K562 (cell line): ENCODE measurements at regions not wholly inside any gene's neighbourhood (a gene's known extent, or its start where the extent isn't known, plus 50 kb on each side); places are given as distances from the start of the nearest gene placed in this dataset.

Experiments used
- BCL6 ChIP-seq: fragments of 250-450 bp; sonication (Bioruptor Pico); IDR thresholded peaks from 2 replicates; pipeline ENCODE4 v1.4.0; 2020
- BRCA1 ChIP-seq, 2 experiments: fragments of 450-650 bp in 1 of 2; sonication (generic) in 1 of 2; formaldehyde crosslinking in 1 of 2; IDR thresholded peaks; 2 replicates each; pipeline versions ENCODE4 v1.5.0 to v1.6.1; 2017 to 2020; ENCODE audit warnings: mild to moderate bottlenecking in 1 of 2, missing genetic modification reagents in 1 of 2
- CEBPB ChIP-seq: fragments of 450-650 bp; IDR thresholded peaks from 2 replicates; pipeline ENCODE4 v1.6.1; 2016; ENCODE audit warnings: missing genetic modification characterization, missing compliant biosample characterization
- CREB3 ChIP-seq: fragments of 450-650 bp; conservative IDR thresholded peaks from 2 replicates; pipeline ENCODE4 v1.6.1; 2016; ENCODE audit warnings: missing genetic modification characterization, low read depth, mild to moderate bottlenecking, missing compliant biosample characterization, moderate library complexity
- KLF13 ChIP-seq: fragments of 450-650 bp; IDR thresholded peaks from 2 replicates; pipeline ENCODE4 v1.6.1; 2016; ENCODE audit warnings: missing genetic modification characterization, low read depth, mild to moderate bottlenecking, missing compliant biosample characterization, moderate library complexity, borderline replicate concordance
- NR4A1 ChIP-seq, 2 experiments: fragments of 250-450 bp in 1 of 2; fragments of 450-650 bp in 1 of 2; sonication (Bioruptor Pico) in 1 of 2; IDR thresholded peaks; 2 replicates each; pipeline versions ENCODE4 v1.4.0 to v1.6.1; 2016 to 2020; ENCODE audit warnings: mild to moderate bottlenecking in 2 of 2, missing compliant biosample characterization in 1 of 2, missing genetic modification characterization in 1 of 2, moderate library complexity in 1 of 2
- THRB ChIP-seq: fragments of 450-650 bp; formaldehyde crosslinking; conservative IDR thresholded peaks from 2 replicates; pipeline ENCODE4 v1.4.0; 2022; ENCODE audit warnings: mild to moderate bottlenecking, missing genetic modification characterization
- U2AF2 ChIP-seq: fragments of 200-400 bp; formaldehyde crosslinking; optimal IDR thresholded peaks from 2 replicates; pipeline ENCODE3; 2017; ENCODE audit warnings: low read depth, mild to moderate bottlenecking, low read length
- USF2 ChIP-seq: sonication (generic); formaldehyde crosslinking; IDR thresholded peaks from 2 replicates; pipeline ENCODE4 v1.5.0; 2020; ENCODE audit warnings: missing genetic modification reagents
- ZNF717 ChIP-seq: fragments of 250-450 bp; sonication (Bioruptor Pico); IDR thresholded peaks from 2 replicates; pipeline ENCODE4 v1.5.0; 2021
- ZNF785 ChIP-seq: fragments of 250-450 bp; sonication (Bioruptor Pico); IDR thresholded peaks from 2 replicates; pipeline ENCODE4 v1.4.0; 2020; ENCODE audit warnings: mild to moderate bottlenecking

- TF ChIP-seq BRCA1 (IDR thresholded peaks at IDR 0.05) (no peak), BRCA1 (CRISPR knock-in tag; IDR thresholded peaks at IDR 0.05) (no peak), ZNF717 (CRISPR knock-in tag) (no peak), BCL6 (CRISPR knock-in tag) (no peak), U2AF2 (no peak), KLF13 (tag) (no peak), NR4A1 (CRISPR knock-in tag; IDR thresholded peaks at IDR 0.05) (no peak), NR4A1 (tag; IDR thresholded peaks at IDR 0.05) (no peak), CEBPB (tag) (no peak), ZNF785 (CRISPR knock-in tag) (no peak), CREB3 (no peak), USF2 (no peak), THRB (no peak)
Observed at GRCh38 chr3:180789774-180790173, 110.5 kb upstream of the CCDC39 start.
